ENCODE measurements at regions not wholly inside any gene's neighbourhood (a gene's known extent, or its start where the extent isn't known, plus 50 kb on each side); places are given as distances from the start of the nearest gene placed in this dataset.
A peak's percentile ranks its signal among the peaks of the same experiment; 100 is the strongest.

GRCh38 chr4:8768357-8768999 lies 103.2 kb downstream of the HMX1 start:
- H3K9me3 ChIP-seq: no peaks in the 10 kb centered on the region
- no peaks in the 10 kb centered on the region for H3K4me1 ChIP-seq
- no peak overlapping the region for H3K27ac ChIP-seq
- H3K4me3 ChIP-seq: no peak overlapping the region
- no peaks in the 10 kb centered on the region for H3K36me3 ChIP-seq
- TF ChIP-seq POLR2A (IDR thresholded peaks at IDR 0.05) (no peak), CTCF (IDR thresholded peaks at IDR 0.05) (no peak), POLR2AphosphoS5 (IDR thresholded peaks at IDR 0.05) (no peak)
- DNase-seq (ENCODE audit: low spot score in 2 of 2): peak in 1 of 2 donors; percentile 33
- intact Hi-C loops (cut with DNase I; ENCODE audit: low total_unique reads): no loop called here
- H3K27me3 ChIP-seq: peaks cover 0 to 14% of the 10 kb centered on the region in 2 donors

- Histone ChIP-seq H3K27ac (no peak overlapping the region), H3K4me3 (no peak overlapping the region), H3K9me3 (no peaks in the 10 kb centered on the region), H3K4me1 (no peaks in the 10 kb centered on the region), H3K27me3 (peaks cover 0 to 19% of the 10 kb centered on the region in 2 donors), H3K36me3 (no peaks in the 10 kb centered on the region)
- DNase-seq (ENCODE audit: low spot score in 2 of 2): peak in 1 of 2 donors; percentile 27
- TF ChIP-seq POLR2A (IDR thresholded peaks at IDR 0.05): no peak
- TF ChIP-seq POLR2AphosphoS5 (IDR thresholded peaks at IDR 0.05): no peak
- no peak for TF ChIP-seq CTCF (IDR thresholded peaks at IDR 0.05)
- intact Hi-C loops (cut with DNase I; ENCODE audit: low total_unique reads): no loop called here
These were observed 105.0 kb downstream of the HMX1 start for GRCh38 chr4:8766610-8767009.

- no peaks in the 10 kb centered on the region for H3K4me1 ChIP-seq
- peak in 1 of 2 donors; percentile 43 for DNase-seq (ENCODE audit: low spot score in 2 of 2)
- intact Hi-C loops (cut with DNase I; ENCODE audit: low total_unique reads): no loop called here
- no peak for TF ChIP-seq POLR2A (IDR thresholded peaks at IDR 0.05)
- TF ChIP-seq POLR2AphosphoS5 (IDR thresholded peaks at IDR 0.05): no peak
- TF ChIP-seq CTCF (IDR thresholded peaks at IDR 0.05): no peak
- no peaks in the 10 kb centered on the region for H3K9me3 ChIP-seq
- no peak overlapping the region for H3K27ac ChIP-seq
- H3K36me3 ChIP-seq: no peaks in the 10 kb centered on the region
- peaks cover 0 to 22% of the 10 kb centered on the region in 2 donors for H3K27me3 ChIP-seq
- H3K4me3 ChIP-seq: no peak overlapping the region
These were observed 105.7 kb downstream of the HMX1 start for GRCh38 chr4:8765631-8766590.

- no peak for TF ChIP-seq CTCF (IDR thresholded peaks at IDR 0.05)
- intact Hi-C loops (cut with DNase I; ENCODE audit: low total_unique reads): no loop called here
- H3K4me3 ChIP-seq: no peak overlapping the region
- H3K4me1 ChIP-seq: no peaks in the 10 kb centered on the region
- H3K9me3 ChIP-seq: no peaks in the 10 kb centered on the region
- no peak overlapping the region for H3K27ac ChIP-seq
- H3K36me3 ChIP-seq: no peaks in the 10 kb centered on the region
- DNase-seq (ENCODE audit: low spot score in 2 of 2): peak in 1 of 2 donors; percentile 25
- peaks cover 0 to 28% of the 10 kb centered on the region in 2 donors for H3K27me3 ChIP-seq
These were observed 106.6 kb downstream of the HMX1 start for GRCh38 chr4:8765084-8765483.

Data from breast epithelium (tissue), 4 donors.